ENCODE measurements at regions not wholly inside any gene's neighbourhood (a gene's known extent, or its start where the extent isn't known, plus 50 kb on each side); places are given as distances from the start of the nearest gene placed in this dataset.

- BruUV-seq (replicated peaks), result no TSS peak
- no peak overlapping the region for H3K9ac ChIP-seq (ENCODE audit: low read depth, low read length)
- no peak overlapping the region for H2AFZ ChIP-seq (replicated peaks; ENCODE audit: low read length, poor library complexity)
- no peak overlapping the region for H2BK20ac ChIP-seq (ENCODE audit: low read depth, low read length)
- TF ChIP-seq FOS (IDR thresholded peaks at IDR 0.05; ENCODE audit: low read depth, low read length) (no peak), USF2 (IDR thresholded peaks at IDR 0.05; ENCODE audit: low read depth, low read length) (no peak), RCOR1 (IDR thresholded peaks at IDR 0.05; ENCODE audit: insufficient replicate concordance, low read length) (no peak), RAD21 (IDR thresholded peaks at IDR 0.05; ENCODE audit: low read length) (no peak), SMC3 (IDR thresholded peaks at IDR 0.05; ENCODE audit: low read depth, low read length) (no peak), BHLHE40 (IDR thresholded peaks at IDR 0.05; ENCODE audit: low read depth, low read length) (no peak), MXI1 (IDR thresholded peaks at IDR 0.05; ENCODE audit: borderline replicate concordance, low read depth, low read length) (no peak), CHD1 (IDR thresholded peaks at IDR 0.05; ENCODE audit: low read depth, low read length) (no peak), CEBPB (IDR thresholded peaks at IDR 0.05; ENCODE audit: low read depth, low read length) (no peak), MAZ (IDR thresholded peaks at IDR 0.05; ENCODE audit: borderline replicate concordance, low read depth, low read length) (no peak)
- H3K14ac ChIP-seq (replicated peaks; ENCODE audit: low read depth, low read length), result no peak overlapping the region
- no peak overlapping the region for H2BK15ac ChIP-seq (ENCODE audit: low read depth, low read length)
- dilution Hi-C loops (cut with HindIII; ENCODE audit: low sequenced_read_pairs, unreplicated experiment) (no loop called here), intact Hi-C loops (cut with micrococcal nuclease) (no loop called here), in situ Hi-C loops (cut with MboI; ENCODE audit: low sequenced_read_pairs) (no loop called here)
- H2BK5ac ChIP-seq (ENCODE audit: low read depth, low read length, poor library complexity, severe bottlenecking), result no peak overlapping the region
- H3K4me1 ChIP-seq (ENCODE audit: control insufficient read depth, insufficient read depth, low read length), result no peaks in the 10 kb centered on the region
- H3K79me1 ChIP-seq (ENCODE audit: low read depth in 1 of 2, low read length in 2 of 2), result no peaks in the 10 kb centered on the region
- no CpG with 5 or more reads among the region's 2 CpGs for WGBS, 2 experiments (ENCODE audit: extremely low coverage in 2 of 2, insufficient read length in 1 of 2)
- no peak overlapping the region for H3K27ac ChIP-seq (ENCODE audit: insufficient read depth, low read length)
- no peaks in the 10 kb centered on the region for H3K9me1 ChIP-seq (ENCODE audit: insufficient read depth, low read length)
- no peaks in the 10 kb centered on the region for H3K27me3 ChIP-seq (ENCODE audit: control insufficient read depth, insufficient read depth, low read length)
- H3K4me2 ChIP-seq (ENCODE audit: low read depth, low read length), result no peak overlapping the region
- CTCF ChIA-PET, result no interaction called here
- H3K4ac ChIP-seq (ENCODE audit: low read depth, low read length), result no peak overlapping the region
- no peak overlapping the region for H4K8ac ChIP-seq (ENCODE audit: low read depth in 2 of 2, low read length in 2 of 2)
- POLR2A ChIA-PET (ENCODE audit: unreplicated experiment), result no interaction called here
- ATAC-seq (ENCODE audit: low read depth) (no peak), DNase-seq (no peak)
- H3K4me3 ChIP-seq (ENCODE audit: insufficient read depth, low read depth, low read length), result no peak overlapping the region
- H4K91ac ChIP-seq (ENCODE audit: insufficient read depth, low read depth, low read length), result no peak overlapping the region
- no peak overlapping the region for H4K5ac ChIP-seq (ENCODE audit: low read depth, low read length)
- H3K56ac ChIP-seq (ENCODE audit: extremely low read depth, insufficient read depth, low read length), result no peak overlapping the region
- no peaks in the 10 kb centered on the region for H3K36me3 ChIP-seq (ENCODE audit: control insufficient read depth, insufficient read depth, low read length)
- peaks cover 3% of the 10 kb centered on the region; the same call in 1 of the 2 replicates for H3K9me3 ChIP-seq (ENCODE audit: control insufficient read depth, insufficient read depth, low read length)
- no peak overlapping the region for H3K23ac ChIP-seq (ENCODE audit: low read depth, low read length)
- H3K18ac ChIP-seq (ENCODE audit: low read depth, low read length), result no peak overlapping the region
- H2BK120ac ChIP-seq (ENCODE audit: low read depth, low read length), result no peak overlapping the region
- no peaks in the 10 kb centered on the region for H4K20me1 ChIP-seq (ENCODE audit: insufficient read depth, low read length)
- H2AK5ac ChIP-seq (ENCODE audit: low read depth, low read length), result no peak overlapping the region
- H2AK9ac ChIP-seq (replicated peaks; ENCODE audit: low read depth, low read length, poor library complexity), result no peak overlapping the region
Observed at GRCh38 chr14:26928019-26928418, 330.2 kb upstream of the NOVA1 start.

All from IMR-90 (cell line).